IPS-NIHi7 (cell line): ENCODE measurements at regions not wholly inside any gene's neighbourhood (a gene's known extent, or its start where the extent isn't known, plus 50 kb on each side); places are given as distances from the start of the nearest gene placed in this dataset.

Experiments used
- DNase-seq: peaks from one replicate; pipeline ENCODE4 v3.0.0; 2012; ENCODE audit warnings: mixed read lengths; ENCODE audit errors: extremely low spot score

DNA sequence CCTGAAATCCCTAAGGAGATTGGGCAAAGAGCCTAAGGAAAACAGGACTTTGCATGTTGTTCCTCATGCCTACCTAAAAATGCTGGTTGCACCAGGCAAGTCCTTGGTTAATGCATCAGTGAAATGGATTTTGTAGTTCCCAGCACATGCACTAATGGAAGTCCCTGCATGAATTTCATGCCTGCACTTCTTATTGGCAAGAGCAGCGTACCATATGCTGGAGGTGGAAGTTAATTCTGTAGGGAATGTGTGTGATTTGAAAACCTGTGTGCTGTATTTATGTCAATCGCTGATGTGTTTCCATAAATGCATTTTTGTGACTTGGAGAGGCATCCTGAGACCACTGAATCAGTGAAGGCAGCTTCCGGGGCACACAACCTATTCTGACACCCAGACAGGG lies 140.3 kb upstream of the MTNR1B start:
- DNase-seq: no peak

DNA sequence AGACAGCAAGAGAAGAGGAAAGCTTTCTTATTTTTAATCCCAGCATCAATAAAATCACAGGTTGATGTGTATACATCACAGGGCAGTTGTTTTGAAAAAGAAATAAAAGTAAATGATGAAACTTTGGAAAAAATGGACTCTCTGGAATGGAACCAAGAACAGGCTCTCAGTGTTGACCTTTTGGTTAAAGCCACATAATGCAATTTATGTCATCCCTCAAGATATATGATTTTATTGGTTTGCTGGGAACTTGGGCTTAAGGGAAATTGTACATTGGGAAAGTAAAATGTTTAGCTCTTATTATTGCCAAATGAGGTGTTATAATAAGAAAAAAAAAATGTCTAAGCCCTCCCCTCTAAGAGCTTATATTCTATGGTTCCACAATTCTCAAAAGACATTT lies 139.8 kb upstream of the MTNR1B start:
- no peak for DNase-seq

DNA sequence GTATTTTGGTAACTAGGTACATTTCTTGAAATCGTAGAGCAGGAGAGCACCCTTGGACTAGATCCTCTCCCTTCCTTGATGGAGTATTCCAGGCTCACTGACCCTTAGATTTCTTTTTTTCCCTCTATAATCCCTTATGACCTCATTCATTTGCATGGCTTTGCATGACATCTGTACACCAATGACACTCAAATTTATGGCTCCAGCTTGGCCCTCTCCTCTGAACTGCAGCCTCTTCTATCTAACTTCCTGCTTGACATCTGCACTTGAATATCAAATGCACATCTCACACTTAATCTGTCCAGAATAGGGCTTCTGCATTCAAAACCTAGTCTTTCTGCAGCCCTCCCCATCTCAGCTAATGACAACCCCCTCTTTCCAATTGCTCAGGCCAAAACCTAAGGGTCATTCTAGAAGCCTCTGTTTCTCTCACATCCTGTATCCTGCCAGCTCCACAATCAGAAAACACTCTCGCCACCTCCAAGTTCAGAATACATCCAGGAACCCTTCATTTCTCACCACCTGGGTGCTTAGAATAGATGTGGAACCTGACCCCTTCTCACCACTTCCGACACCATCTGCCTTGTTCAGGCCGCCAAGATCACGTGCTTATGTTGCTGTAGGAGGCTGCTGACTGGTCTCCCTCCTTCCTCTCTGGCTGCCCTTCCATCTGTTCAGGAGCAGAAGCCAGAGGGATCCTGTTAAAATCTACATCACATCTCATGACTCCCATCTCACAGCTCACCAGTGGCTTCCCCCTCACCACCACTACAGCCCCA lies 138.9 kb upstream of the MTNR1B start:
- no peak for DNase-seq

DNA sequence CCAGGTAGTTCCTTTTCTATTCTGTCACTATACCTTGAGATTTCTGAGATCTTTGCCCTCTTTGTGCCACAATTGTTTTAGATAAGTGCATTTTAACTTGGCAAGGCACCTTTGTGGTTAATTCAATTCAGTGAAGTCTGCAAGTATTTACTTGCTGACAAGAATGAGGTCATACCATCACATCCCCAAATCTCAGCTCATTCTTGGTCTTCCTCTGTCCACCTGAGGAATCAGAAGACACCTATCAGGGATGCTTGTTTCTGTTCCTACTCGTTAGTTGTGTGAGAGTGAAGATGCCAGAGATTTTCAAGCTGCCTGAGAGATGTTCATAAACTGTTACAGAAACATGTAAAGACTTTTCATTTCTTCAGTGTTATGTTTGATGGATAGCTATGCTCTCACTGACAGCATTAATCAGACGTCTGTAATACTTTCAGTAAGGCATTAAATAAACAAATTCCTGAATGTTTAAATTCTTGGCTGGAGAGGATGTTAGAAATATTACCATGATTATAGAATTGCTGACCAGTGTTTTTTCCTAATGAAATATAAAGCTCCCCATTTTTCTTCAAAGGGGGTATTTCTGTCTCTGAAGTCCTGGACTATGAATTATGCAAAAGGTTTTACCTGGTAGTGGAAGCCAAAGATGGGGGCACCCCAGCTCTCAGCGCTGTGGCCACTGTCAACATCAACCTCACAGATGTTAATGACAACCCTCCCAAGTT lies 135.0 kb upstream of the MTNR1B start:
- no peak for DNase-seq

DNA sequence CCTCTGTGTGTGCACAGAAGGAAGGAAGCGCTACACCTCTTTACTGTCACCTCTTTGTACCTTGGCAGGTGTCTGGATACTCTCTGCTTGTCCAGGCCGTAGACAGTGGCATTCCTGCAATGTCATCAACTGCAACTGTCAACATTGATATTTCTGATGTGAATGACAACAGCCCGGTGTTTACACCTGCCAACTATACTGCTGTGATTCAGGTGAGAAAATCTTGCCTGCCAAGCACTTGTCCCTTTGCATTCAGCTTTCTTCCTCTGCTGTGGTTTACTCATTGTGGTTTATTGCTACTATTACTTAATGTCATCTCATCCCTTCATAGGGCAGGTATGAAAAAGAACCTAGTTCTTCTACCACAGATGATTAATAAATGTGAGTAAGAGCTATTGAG lies 131.9 kb upstream of the MTNR1B start:
- no peak for DNase-seq

DNA sequence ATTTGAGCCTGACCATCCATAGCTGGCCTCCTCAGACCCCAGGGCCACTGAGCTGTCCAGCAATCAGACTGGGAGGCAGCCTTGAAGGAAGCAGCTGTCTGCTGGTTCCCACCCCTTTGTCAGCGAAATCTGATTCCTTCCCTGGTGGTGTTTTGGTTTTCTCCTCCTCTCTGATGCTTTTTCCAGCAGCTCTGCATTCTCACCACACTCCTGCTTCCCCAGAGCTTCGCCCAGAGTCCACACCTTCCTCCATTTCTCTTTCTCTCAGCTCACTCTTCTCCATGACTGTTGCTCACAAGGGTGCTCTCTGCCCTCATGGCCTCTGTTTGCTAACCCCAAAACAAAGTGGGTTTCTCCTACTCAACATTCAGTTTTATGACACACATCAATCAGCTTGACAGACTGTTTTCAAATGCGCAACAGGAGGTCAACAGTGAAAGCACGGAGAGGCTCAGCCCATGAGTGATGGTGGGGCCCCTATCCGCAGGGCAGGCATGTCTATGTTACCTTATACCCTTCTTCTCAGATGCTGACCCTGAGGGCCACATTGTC lies 130.6 kb upstream of the MTNR1B start:
- peak; percentile 75 for DNase-seq

DNA sequence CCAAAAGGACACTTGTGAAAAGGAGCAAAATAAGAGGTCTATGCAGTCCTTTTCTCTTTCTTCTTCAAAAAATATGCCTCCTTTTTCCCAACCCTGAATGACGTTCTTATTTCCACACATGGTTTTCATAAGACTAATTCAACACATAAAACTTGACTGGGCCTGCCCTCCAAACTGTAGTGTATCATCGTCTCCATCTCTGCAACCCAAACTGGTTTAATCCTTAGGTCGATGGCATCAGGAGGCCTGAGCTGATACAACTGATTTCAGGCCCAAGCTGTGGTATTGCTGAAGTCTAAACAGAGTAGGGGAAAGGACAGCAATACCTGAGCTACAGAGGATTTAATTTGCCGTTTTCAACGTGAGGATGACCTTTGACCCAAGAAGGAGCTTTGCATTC lies 130.0 kb upstream of the MTNR1B start:
- no peak for DNase-seq

DNA sequence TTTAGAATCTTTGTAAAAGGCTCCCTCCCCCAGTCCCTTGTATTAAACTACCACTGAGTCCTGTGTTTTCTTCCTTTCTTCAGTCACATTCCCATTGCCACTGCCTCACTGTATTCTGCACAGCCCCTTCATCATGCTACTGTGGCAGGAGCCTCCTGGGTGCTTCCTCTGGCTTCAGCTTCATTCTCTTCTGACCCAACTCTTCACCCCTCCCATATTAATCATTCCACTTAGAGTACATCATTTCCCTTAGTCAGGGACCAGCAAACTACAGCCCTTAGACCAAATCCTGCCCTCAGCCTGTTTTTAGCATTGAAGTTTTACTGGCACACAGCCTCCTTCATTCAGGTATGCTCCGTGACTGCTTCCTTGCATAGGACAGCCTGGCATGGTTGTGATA lies 127.7 kb upstream of the MTNR1B start:
- DNase-seq: no peak

DNA sequence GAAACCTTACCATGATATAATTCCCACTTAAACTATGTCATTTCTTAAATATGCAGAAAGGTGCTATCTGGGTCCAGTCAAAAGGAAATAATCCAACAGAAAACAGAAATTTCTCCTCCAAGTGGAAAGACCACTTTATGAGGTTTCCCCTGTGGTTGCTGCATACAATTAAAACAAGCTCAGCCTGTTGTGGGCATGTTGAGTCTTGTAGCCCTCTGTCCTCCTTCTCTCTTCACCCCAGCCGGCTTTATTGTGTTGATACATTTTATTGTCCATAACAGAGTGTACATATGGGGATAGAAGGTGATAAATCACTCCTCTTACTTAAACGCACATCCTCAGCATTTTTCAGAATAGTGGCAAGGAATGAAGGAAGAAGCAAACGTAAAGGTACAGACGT lies 126.0 kb upstream of the MTNR1B start:
- no peak for DNase-seq

DNA sequence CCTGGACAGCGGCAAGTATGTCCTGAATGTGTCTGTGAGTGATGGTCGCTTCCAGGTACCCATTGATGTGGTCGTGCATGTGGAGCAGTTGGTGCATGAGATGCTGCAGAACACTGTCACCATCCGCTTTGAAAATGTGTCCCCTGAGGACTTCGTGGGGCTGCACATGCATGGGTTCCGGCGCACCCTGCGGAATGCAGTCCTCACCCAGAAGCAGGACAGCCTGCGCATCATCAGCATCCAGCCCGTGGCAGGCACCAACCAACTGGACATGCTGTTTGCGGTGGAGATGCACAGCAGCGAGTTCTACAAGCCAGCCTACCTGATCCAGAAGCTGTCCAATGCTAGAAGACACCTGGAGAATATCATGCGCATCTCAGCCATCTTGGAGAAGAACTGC lies 125.3 kb upstream of the MTNR1B start:
- DNase-seq: no peak

DNA sequence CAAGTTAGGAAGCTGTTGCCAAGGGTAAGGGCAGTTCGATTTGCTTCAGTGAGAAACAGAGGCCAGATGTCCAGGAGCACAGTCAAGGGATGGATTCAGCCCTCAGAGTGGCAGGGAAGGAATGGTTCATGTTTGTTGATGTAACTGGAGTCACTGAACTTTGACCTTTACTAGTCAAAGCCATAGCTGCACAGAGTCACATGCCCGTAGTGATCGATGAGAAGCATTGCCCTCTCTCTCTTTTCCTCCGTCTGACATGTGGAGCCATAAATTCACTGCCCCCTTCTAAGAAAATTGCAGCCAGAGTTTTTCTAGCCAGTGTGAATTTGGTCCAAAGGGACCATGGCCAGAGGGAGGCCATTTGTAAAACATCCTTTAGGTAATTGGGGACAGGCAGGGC lies 124.1 kb upstream of the MTNR1B start:
- no peak for DNase-seq

DNA sequence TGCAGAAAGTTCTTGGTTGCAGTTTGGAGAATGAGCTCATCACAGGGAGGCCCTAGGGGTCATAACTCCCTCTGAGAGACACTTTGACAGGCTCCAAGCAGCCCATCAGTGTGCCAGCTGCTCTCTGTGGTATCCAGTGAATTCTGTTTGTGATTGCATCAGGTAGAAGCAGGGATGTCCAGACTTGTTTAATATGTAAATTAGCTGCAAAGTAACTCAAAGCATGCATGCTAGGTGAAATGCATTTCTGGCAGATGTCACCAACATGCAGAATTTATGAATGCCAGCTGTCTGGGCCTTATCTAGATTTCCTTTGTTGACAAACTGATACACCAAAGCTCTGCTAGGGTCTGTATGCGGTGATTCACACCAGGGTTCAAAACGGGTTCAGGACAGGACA lies 123.6 kb upstream of the MTNR1B start:
- DNase-seq: no peak

DNA sequence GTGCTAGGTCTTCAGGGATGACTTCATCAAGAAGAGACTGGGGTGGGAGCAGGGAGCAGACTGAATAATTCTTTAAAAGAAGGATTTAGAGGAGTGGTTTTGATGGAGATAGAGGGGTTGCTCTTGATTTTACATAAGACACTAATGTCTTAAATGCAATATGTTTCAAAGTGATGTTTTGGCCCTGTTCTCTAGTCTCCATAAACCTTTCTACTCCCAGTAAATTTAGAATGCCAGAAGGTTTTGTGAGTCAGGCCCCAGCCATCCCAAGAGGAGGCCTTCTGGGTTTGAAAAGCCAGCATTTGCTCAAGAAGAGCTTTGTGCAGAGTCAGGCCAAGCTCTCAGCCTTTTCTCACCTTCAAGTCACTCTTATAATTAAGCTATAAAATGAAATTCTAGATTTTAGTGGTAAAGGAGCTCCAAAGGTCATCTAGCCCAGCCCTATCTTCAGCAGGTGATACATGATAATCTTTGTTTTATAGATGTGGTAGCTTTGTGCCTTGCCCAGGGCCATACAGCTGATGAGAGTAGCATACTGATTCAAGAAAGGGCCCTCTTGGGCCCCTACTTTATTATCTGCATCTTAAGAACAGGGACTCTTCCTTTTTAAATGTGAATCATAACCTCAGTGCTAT lies 122.8 kb upstream of the MTNR1B start:
- no peak for DNase-seq

DNA sequence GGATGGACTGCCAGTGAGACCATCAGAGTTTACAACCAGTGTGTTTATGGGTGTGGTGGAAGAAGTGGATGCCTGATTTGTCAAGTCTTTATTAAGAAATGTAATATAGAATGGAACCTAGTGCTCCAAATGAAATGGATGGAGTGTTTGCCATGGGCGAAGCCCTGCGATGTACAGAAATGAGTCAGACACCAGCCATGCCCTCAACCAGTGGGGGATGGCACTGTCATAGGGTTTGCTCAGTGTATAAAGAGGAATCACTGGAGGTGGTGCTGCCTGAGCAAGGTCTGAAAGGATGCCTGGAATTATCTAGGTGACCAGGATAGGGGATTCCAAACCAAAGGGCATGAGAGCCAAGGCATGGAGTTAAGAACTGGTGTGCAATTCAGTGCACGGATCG lies 120.9 kb upstream of the MTNR1B start:
- no peak for DNase-seq

DNA sequence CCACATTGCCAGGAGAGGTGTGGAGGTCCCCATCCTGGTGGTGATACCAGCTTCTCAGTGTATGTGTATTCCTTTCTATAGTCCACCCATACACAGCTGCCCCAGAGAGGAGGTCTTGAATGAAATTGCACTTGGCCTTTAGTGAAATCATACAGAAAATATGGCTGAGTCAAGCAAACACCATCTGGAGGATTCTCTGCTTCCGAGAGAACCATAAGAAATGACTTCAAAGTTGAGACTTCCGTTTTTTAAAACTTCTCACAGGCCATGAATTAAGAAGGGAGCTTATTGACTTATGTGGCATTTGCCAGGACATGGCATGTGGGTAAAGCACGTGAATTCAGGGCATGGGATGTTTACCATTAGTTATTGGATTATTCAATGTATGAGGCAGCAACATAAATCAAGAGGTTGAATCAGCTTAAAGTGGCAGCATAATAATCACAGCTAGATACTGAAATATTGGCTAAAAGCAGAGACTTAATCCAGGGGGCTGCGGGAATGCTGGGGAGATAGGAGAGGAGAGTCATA lies 119.1 kb upstream of the MTNR1B start:
- no peak for DNase-seq

DNA sequence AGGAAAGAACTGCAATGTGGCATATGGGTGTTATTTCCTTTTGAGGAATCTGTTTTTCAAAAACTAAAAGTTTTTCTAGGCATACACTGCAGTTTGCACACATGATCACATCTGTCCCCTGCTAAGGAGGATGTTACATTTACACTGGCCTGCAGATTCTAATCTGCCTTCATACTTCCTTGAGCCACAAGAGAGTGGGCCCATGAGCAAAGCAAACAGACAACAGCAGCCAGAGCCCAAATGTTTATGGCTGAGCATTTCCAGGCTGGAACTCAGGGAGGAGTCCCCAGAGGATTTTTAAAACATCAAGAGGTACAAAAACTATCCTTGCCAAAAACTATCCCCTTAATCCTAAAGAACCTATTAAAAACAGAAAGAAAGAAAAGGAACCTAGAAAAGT lies 117.2 kb upstream of the MTNR1B start:
- DNase-seq: no peak

DNA sequence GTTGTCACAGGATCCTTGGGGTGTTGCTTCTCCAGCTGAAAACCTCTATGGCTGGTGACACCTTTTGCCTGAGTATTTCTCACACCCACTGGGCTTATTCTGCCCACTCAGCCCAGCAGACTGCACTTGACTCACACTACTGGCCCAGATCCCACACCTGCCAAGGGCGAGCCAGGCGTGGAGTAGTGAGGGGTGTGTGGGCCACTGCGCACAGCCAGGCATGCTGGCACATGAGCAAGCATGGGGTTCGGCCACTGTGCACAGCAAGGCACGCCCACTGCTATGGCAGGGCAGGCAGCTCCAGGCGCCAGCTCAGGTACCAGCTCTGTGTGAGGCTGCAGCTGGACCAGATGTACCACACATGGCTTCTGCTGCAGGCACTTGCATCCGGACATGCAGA lies 116.5 kb upstream of the MTNR1B start:
- DNase-seq: no peak

DNA sequence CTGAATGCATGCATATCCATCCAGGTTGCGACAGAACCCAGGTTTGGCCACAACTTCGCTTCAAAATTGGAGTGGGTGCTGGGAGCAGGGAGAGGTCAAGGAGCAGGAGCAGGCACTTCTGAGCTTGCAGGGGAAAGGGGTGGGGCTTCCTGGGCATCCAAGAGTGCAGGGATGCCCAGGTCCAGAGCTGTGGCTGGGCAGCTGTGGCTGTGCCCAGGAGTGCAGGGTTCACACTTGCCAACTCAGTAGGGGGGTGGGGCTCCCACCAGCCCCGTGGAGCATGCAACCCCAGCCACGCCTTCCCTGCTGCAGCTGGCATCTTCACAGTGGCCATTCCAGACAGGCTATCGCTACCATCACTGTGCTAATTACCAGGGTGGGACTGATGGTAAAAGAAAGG lies 115.3 kb upstream of the MTNR1B start:
- DNase-seq: no peak

DNA sequence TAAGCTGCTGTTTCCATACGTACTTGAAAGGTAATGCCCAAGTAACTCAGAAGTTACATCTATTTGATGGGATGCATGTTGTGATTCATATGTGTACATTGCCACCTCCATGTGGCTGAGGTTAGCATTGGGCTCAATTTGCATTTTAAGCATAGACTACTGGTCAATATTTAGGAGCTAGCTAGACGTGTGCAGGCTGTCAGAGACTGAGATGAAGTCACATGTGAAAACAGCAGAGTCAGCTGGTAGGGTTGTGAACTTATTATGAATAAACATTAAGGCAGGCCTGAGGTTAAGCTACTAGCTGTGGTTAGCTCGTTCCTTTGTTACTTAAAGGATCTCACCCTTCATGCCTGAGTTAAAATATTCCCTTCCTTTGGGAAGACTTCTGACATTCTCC lies 114.5 kb upstream of the MTNR1B start:
- DNase-seq: no peak

DNA sequence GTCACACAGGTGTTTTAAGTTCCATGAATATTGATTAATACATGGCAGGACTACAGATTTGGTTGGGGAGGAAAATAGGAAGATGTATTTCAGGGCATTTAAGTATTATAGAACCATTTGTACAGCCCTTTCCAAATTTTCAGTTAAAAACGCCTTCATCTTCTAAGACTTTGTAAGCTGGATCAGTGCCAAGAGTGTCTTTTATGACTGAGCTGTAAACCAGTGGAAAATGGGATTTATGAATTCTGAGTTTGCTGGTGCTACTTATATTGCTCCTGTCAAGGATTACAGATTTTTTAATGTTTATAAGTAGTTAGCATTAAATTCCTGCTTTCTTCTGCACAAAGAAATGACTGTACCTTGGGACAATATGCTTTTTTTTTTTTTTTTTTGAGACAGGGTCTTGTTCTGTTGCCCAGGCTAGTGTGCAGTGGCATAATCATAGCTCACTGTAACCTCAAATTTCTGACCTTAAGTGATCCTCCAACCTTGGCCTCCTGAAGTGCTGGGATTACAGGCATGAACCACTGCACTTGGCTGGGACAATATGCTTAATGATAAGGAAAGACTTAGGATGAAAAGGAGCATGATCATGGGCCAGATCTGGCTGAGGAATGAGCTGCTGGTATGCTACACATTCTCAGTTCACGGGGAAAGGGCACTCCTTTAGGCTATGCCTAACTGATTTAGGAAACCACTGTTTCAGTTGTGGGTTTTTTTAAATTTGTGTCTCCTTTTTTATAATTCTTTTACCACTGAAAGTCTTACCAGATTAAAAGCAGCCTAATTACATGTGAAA lies 113.6 kb upstream of the MTNR1B start:
- no peak for DNase-seq

DNA sequence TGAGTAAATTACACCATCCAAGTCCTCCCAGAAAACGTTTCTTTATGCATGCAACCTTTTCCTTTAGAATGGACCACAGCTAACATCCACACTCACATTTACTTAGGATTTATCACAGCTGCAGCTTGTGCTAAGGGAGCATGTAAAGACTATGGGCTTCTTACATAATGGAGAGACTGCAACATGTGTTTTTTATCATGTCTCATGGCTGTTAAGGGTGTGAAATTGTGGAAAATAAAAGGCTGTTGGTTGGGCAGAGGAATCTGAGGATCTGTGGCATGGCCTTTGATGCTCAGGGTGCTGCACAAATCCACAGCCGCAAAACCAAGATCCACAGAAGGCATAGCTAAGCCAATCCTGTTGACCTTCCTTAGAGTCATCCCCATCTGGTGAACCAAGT lies 112.0 kb upstream of the MTNR1B start:
- no peak for DNase-seq
